ENCODE measurements at regions not wholly inside any gene's neighbourhood (a gene's known extent, or its start where the extent isn't known, plus 50 kb on each side); places are given as distances from the start of the nearest gene placed in this dataset.

DNA sequence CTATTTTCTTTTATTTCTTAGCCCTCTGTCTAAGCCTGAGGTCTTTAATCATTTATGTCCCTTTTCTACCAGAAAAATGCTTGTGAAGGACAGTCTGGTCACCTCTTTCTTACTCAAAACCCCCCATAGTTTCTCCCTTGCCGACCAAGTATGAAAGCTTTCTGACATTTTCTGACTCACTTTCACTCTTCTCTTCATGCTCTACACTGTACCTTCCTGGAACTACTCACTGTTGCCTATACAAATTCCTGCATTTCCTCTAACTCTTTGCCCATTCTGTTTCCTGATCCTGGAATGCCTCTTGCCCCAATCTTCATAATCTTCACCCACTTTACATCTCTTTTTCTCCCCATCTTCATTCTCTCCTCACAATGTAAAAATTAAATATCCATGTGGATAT lies 380.0 kb downstream of the HHIPL2 start:
- TF ChIP-seq, protein P1, sequence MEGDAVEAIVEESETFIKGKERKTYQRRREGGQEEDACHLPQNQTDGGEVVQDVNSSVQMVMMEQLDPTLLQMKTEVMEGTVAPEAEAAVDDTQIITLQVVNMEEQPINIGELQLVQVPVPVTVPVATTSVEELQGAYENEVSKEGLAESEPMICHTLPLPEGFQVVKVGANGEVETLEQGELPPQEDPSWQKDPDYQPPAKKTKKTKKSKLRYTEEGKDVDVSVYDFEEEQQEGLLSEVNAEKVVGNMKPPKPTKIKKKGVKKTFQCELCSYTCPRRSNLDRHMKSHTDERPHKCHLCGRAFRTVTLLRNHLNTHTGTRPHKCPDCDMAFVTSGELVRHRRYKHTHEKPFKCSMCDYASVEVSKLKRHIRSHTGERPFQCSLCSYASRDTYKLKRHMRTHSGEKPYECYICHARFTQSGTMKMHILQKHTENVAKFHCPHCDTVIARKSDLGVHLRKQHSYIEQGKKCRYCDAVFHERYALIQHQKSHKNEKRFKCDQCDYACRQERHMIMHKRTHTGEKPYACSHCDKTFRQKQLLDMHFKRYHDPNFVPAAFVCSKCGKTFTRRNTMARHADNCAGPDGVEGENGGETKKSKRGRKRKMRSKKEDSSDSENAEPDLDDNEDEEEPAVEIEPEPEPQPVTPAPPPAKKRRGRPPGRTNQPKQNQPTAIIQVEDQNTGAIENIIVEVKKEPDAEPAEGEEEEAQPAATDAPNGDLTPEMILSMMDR (conservative IDR thresholded peaks at IDR 0.05) = no peak
- no peak for TF ChIP-seq EZH2 (IDR thresholded peaks at IDR 0.05; ENCODE audit: low read depth)

Data from PC-9 (cell line).